IMR-90 (cell line): ENCODE measurements at regions not wholly inside any gene's neighbourhood (a gene's known extent, or its start where the extent isn't known, plus 50 kb on each side); places are given as distances from the start of the nearest gene placed in this dataset.

ENCODE experiments used
- ATAC-seq: fragments of 200-7000 bp; cut with Tn5 transposase; 2 replicates; pipeline ENCODE4 v1.9.1; 2020; ENCODE audit warnings: low read depth, mild to moderate bottlenecking, moderate library complexity
- BruUV-seq: library from RNA; stranded (reverse); fragments of 400-500 nt; replicated peaks from 2 replicates; lab custom pipeline; 2021; lab: Mats Ljungman, UMichigan
- CTCF ChIA-PET: fragments of 300-600 bp; formaldehyde crosslinking; extraction: SDS; loops from one replicate; lab custom pipeline; 2021; ENCODE audit warnings: antibody characterized with exemption; lab: Yijun Ruan, JAX
- POLR2A ChIA-PET: fragments of 300-600 bp; sonication (Branson Sonifier 250); formaldehyde crosslinking; loops from one replicate; lab custom pipeline; 2022; ENCODE audit warnings: antibody characterized with exemption; ENCODE audit not compliant: unreplicated experiment; lab: Charles Lee
- DNase-seq: peaks from one replicate; pipeline ENCODE4 v3.0.0; 2013
- H2AFZ ChIP-seq: replicated peaks from 2 replicates; pipeline ENCODE3; 2013; ENCODE audit warnings: low read length, mild to moderate bottlenecking; ENCODE audit not compliant: poor library complexity
- H2AK5ac ChIP-seq: 2 replicates; pipeline ENCODE4 v1.6.1; 2013; ENCODE audit warnings: low read depth, low read length, inconsistent platforms
- H2AK9ac ChIP-seq: replicated peaks from 2 replicates; pipeline ENCODE3; 2013; ENCODE audit warnings: mild to moderate bottlenecking, low read depth, low read length, moderate library complexity; ENCODE audit not compliant: poor library complexity
- H2BK120ac ChIP-seq: 2 replicates; pipeline ENCODE4 v1.6.1; 2013; ENCODE audit warnings: low read depth, low read length, inconsistent platforms
- H2BK15ac ChIP-seq: 3 replicates; pipeline ENCODE4 v1.6.1; 2013; ENCODE audit warnings: low read depth, low read length, inconsistent platforms
- H2BK20ac ChIP-seq: 2 replicates; pipeline ENCODE4 v1.6.1; 2013; ENCODE audit warnings: low read depth, mild to moderate bottlenecking, inconsistent platforms, low read length, moderate library complexity
- H2BK5ac ChIP-seq: 2 replicates; pipeline ENCODE4 v1.6.1; 2013; ENCODE audit warnings: mild to moderate bottlenecking, low read depth, low read length, inconsistent platforms; ENCODE audit not compliant: poor library complexity, severe bottlenecking
- H3K14ac ChIP-seq: replicated peaks from 2 replicates; pipeline ENCODE4 v1.6.1; 2013; ENCODE audit warnings: low read depth, low read length, inconsistent platforms
- H3K18ac ChIP-seq: 2 replicates; pipeline ENCODE4 v1.6.1; 2013; ENCODE audit warnings: low read depth, low read length, control low read depth
- H3K23ac ChIP-seq: 2 replicates; pipeline ENCODE4 v1.6.1; 2013; ENCODE audit warnings: low read depth, low read length, inconsistent platforms
- H3K27ac ChIP-seq: 2 replicates; pipeline ENCODE4 v1.5.1; 2013; ENCODE audit warnings: mild to moderate bottlenecking, control low read depth, low read length; ENCODE audit not compliant: insufficient read depth
- H3K27me3 ChIP-seq: 2 replicates; pipeline ENCODE4 v1.6.1; 2013; ENCODE audit warnings: low read length; ENCODE audit not compliant: control insufficient read depth, insufficient read depth
- H3K36me3 ChIP-seq: 2 replicates; pipeline ENCODE4 v1.6.1; 2013; ENCODE audit warnings: low read length, mixed read lengths; ENCODE audit not compliant: control insufficient read depth, insufficient read depth
- H3K4ac ChIP-seq: 2 replicates; pipeline ENCODE4 v1.6.1; 2013; ENCODE audit warnings: low read depth, low read length, inconsistent platforms
- H3K4me1 ChIP-seq: 2 replicates; pipeline ENCODE4 v1.6.1; 2013; ENCODE audit warnings: low read length, mixed read lengths; ENCODE audit not compliant: control insufficient read depth, insufficient read depth
- H3K4me2 ChIP-seq: 2 replicates; pipeline ENCODE4 v1.6.1; 2013; ENCODE audit warnings: low read depth, mild to moderate bottlenecking, control low read depth, low read length, moderate library complexity
- H3K4me3 ChIP-seq: 2 replicates; pipeline ENCODE4 v1.5.1; 2013; ENCODE audit warnings: low read depth, mild to moderate bottlenecking, control low read depth, low read length, moderate library complexity; ENCODE audit not compliant: insufficient read depth
- H3K56ac ChIP-seq: 2 replicates; pipeline ENCODE4 v1.6.1; 2013; ENCODE audit warnings: low read length, inconsistent platforms; ENCODE audit not compliant: insufficient read depth; ENCODE audit errors: extremely low read depth
- H3K79me1 ChIP-seq, 2 experiments: 2 replicates each; pipeline ENCODE4 v1.6.1; 2013; ENCODE audit warnings: low read length in 2 of 2, inconsistent platforms in 1 of 2, low read depth in 1 of 2
- H3K9ac ChIP-seq: 2 replicates; pipeline ENCODE4 v1.6.1; 2013; ENCODE audit warnings: low read depth, low read length, control low read depth
- H3K9me1 ChIP-seq: 2 replicates; pipeline ENCODE4 v1.6.1; 2013; ENCODE audit warnings: low read length, inconsistent platforms; ENCODE audit not compliant: insufficient read depth
- H3K9me3 ChIP-seq: 2 replicates; pipeline ENCODE4 v1.6.1; 2013; ENCODE audit warnings: low read length; ENCODE audit not compliant: control insufficient read depth, insufficient read depth
- H4K20me1 ChIP-seq: 2 replicates; pipeline ENCODE4 v1.6.1; 2013; ENCODE audit warnings: low read length, inconsistent platforms; ENCODE audit not compliant: insufficient read depth
- H4K5ac ChIP-seq: 2 replicates; pipeline ENCODE4 v1.6.1; 2013; ENCODE audit warnings: mild to moderate bottlenecking, low read depth, low read length, control low read depth
- H4K8ac ChIP-seq, 2 experiments: 2 replicates each; pipeline ENCODE4 v1.6.1; 2013; ENCODE audit warnings: low read depth in 2 of 2, low read length in 2 of 2, control low read depth in 1 of 2, inconsistent platforms in 1 of 2
- H4K91ac ChIP-seq: 2 replicates; pipeline ENCODE4 v1.6.1; 2013; ENCODE audit warnings: low read depth, low read length, inconsistent platforms; ENCODE audit not compliant: insufficient read depth
- BHLHE40 ChIP-seq: fragments of 150-350 bp; IDR thresholded peaks from 2 replicates; pipeline ENCODE4 v1.6.1; 2016; ENCODE audit warnings: mild to moderate bottlenecking, low read depth, low read length
- CEBPB ChIP-seq: IDR thresholded peaks from 2 replicates; pipeline ENCODE4 v1.6.1; 2012; ENCODE audit warnings: low read depth, low read length, improper control_type of control experiment
- CHD1 ChIP-seq: IDR thresholded peaks from 2 replicates; pipeline ENCODE4 v1.6.1; 2012; ENCODE audit warnings: low read depth, low read length, improper control_type of control experiment
- CTCF ChIP-seq: conservative IDR thresholded peaks from 2 replicates; pipeline ENCODE4 v1.5.1; 2012; ENCODE audit warnings: mild to moderate bottlenecking, low read depth, low read length, improper control_type of control experiment
- FOS ChIP-seq: fragments of 150-350 bp; IDR thresholded peaks from 2 replicates; pipeline ENCODE4 v1.6.1; 2016; ENCODE audit warnings: low read depth, low read length
- MAFK ChIP-seq: IDR thresholded peaks from 2 replicates; pipeline ENCODE4 v1.6.1; 2012; ENCODE audit warnings: low read depth, low read length, improper control_type of control experiment
- MAZ ChIP-seq: IDR thresholded peaks from 2 replicates; pipeline ENCODE4 v1.6.1; 2012; ENCODE audit warnings: low read depth, mild to moderate bottlenecking, low read length, improper control_type of control experiment, moderate library complexity, borderline replicate concordance
- MXI1 ChIP-seq: IDR thresholded peaks from 2 replicates; pipeline ENCODE4 v1.6.1; 2012; ENCODE audit warnings: low read depth, mild to moderate bottlenecking, low read length, moderate library complexity, borderline replicate concordance
- NFE2L2 ChIP-seq: fragments of 150-350 bp; IDR thresholded peaks from 2 replicates; pipeline ENCODE4 v1.6.1; 2016; ENCODE audit warnings: low read depth, mild to moderate bottlenecking, low read length
- POLR2A ChIP-seq: IDR thresholded peaks from 2 replicates; pipeline ENCODE4 v1.6.1; 2012; ENCODE audit warnings: mild to moderate bottlenecking, low read depth, low read length
- RAD21 ChIP-seq: IDR thresholded peaks from 2 replicates; pipeline ENCODE4 v1.6.1; 2012; ENCODE audit warnings: low read length, improper control_type of control experiment
- RCOR1 ChIP-seq: IDR thresholded peaks from 2 replicates; pipeline ENCODE4 v1.6.1; 2012; ENCODE audit warnings: mild to moderate bottlenecking, low read length, improper control_type of control experiment; ENCODE audit not compliant: insufficient replicate concordance
- RFX5 ChIP-seq: IDR thresholded peaks from 2 replicates; pipeline ENCODE4 v1.8.0; 2012; ENCODE audit warnings: low read depth, mild to moderate bottlenecking, low read length, moderate library complexity
- SMC3 ChIP-seq: fragments of 150-350 bp; IDR thresholded peaks from 2 replicates; pipeline ENCODE4 v1.6.1; 2016; ENCODE audit warnings: low read depth, mild to moderate bottlenecking, antibody characterized with exemption, low read length, moderate library complexity
- USF2 ChIP-seq: fragments of 150-350 bp; IDR thresholded peaks from 2 replicates; pipeline ENCODE4 v1.6.1; 2017; ENCODE audit warnings: mild to moderate bottlenecking, antibody characterized with exemption, low read length, low read depth
- WGBS, 2 experiments: methylation state at CpG; one replicate each; pipeline versions ENCODE4 v1.1.5 to v1.1.7; 2013; ENCODE audit warnings: missing lambda C conversion rate in 2 of 2; ENCODE audit not compliant: insufficient read length in 1 of 2; ENCODE audit errors: extremely low coverage in 2 of 2; 5-methylcytosine and 5-hydroxymethylcytosine counted together
- dilution Hi-C: fragments of 300-500 bp; cut with HindIII; formaldehyde crosslinking; loops from one replicate; pipeline ENCODE4 v1.14.3; 2018; ENCODE audit warnings: low sequenced_read_pairs; ENCODE audit not compliant: unreplicated experiment
- in situ Hi-C: fragments of 300-500 bp; cut with MboI; formaldehyde crosslinking; loops from 3 replicates; pipeline ENCODE4 v1.14.3; 2019; ENCODE audit warnings: low sequenced_read_pairs, inconsistent platforms, mixed read lengths
- intact Hi-C: fragments of 100-400 bp; cut with micrococcal nuclease; formaldehyde crosslinking; loops from 2 replicates; pipeline ENCODE4 v1.10.0; 2022
- TF ChIP-seq, protein P1 (sequence below): fragments of 150-350 bp; IDR thresholded peaks from 2 replicates; pipeline ENCODE4 v1.6.1; 2016; ENCODE audit warnings: low read depth, mild to moderate bottlenecking, low read length, moderate library complexity, borderline replicate concordance

- Histone ChIP-seq H3K23ac (no peak overlapping the region), H3K14ac (no peak overlapping the region), H3K36me3 (no peaks in the 10 kb centered on the region), H2AFZ (no peak overlapping the region), H3K27me3 (peaks cover 6% of the 10 kb centered on the region), H4K5ac (no peak overlapping the region), H4K20me1 (no peaks in the 10 kb centered on the region), H2BK5ac (no peak overlapping the region), H3K4me3 (no peak overlapping the region), H4K8ac (no peak overlapping the region), H3K9ac (no peak overlapping the region), H3K9me3 (no peaks in the 10 kb centered on the region), H3K9me1 (no peaks in the 10 kb centered on the region), H2BK20ac (no peak overlapping the region), H4K91ac (no peak overlapping the region), H3K4me2 (no peak overlapping the region), H3K18ac (no peak overlapping the region), H3K4ac (no peak overlapping the region), H3K27ac (no peak overlapping the region), H3K79me1 (no peaks in the 10 kb centered on the region), H3K56ac (no peak overlapping the region), H2AK5ac (no peak overlapping the region), H2AK9ac (no peak overlapping the region), H3K4me1 (no peaks in the 10 kb centered on the region), H2BK15ac (no peak overlapping the region), H2BK120ac (no peak overlapping the region)
- ATAC-seq = no peak
- BruUV-seq = no TSS peak
- WGBS, 2 experiments = no CpG with 5 or more reads among the region's 3 CpGs
- ChIA-PET POLR2A (no interaction called here), CTCF (no interaction called here)
- dilution Hi-C loops (no loop called here), intact Hi-C loops (no loop called here), in situ Hi-C loops (no loop called here)
- no peak for DNase-seq
- TF ChIP-seq MAFK = no peak
- TF ChIP-seq FOS = no peak
- no peak for TF ChIP-seq BHLHE40
- no peak for TF ChIP-seq POLR2A
- TF ChIP-seq USF2 = no peak
- no peak for TF ChIP-seq CHD1
- TF ChIP-seq, protein P1, sequence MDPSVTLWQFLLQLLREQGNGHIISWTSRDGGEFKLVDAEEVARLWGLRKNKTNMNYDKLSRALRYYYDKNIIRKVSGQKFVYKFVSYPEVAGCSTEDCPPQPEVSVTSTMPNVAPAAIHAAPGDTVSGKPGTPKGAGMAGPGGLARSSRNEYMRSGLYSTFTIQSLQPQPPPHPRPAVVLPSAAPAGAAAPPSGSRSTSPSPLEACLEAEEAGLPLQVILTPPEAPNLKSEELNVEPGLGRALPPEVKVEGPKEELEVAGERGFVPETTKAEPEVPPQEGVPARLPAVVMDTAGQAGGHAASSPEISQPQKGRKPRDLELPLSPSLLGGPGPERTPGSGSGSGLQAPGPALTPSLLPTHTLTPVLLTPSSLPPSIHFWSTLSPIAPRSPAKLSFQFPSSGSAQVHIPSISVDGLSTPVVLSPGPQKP = no peak
- TF ChIP-seq CEBPB = no peak
- no peak for TF ChIP-seq CTCF
- TF ChIP-seq RCOR1 = no peak
- TF ChIP-seq RAD21 = no peak
- no peak for TF ChIP-seq RFX5
- TF ChIP-seq MXI1 = no peak
- TF ChIP-seq NFE2L2 = no peak
- TF ChIP-seq SMC3 = no peak
- TF ChIP-seq MAZ = no peak
Observed at GRCh38 chr13:107141767-107142166, 573.8 kb upstream of the ARGLU1 start.
